ENCODE measurements at regions not wholly inside any gene's neighbourhood (a gene's known extent, or its start where the extent isn't known, plus 50 kb on each side); places are given as distances from the start of the nearest gene placed in this dataset.
"Not testable (repeated sequence)": the region's sequence is repeated elsewhere in the genome, so short reads cannot be mapped to it uniquely, and the experiment has no call there.

GRCh38 chr1:190837200-190837599 is 359.5 kb upstream of the BRINP3 start:
- not testable (repeated sequence) for DNase-seq

- no peak for DNase-seq
Observed at GRCh38 chr1:190837888-190838287, 360.2 kb upstream of the BRINP3 start.

GRCh38 chr1:190847166-190847565 is 369.5 kb upstream of the BRINP3 start:
- DNase-seq: no peak

GRCh38 chr1:190849346-190849745 is 371.7 kb upstream of the BRINP3 start:
- no peak for DNase-seq

GRCh38 chr1:190852611-190853010 is 374.9 kb upstream of the BRINP3 start:
- no peak for DNase-seq

- no peak for DNase-seq
Observed at GRCh38 chr1:190858140-190858539, 380.5 kb upstream of the BRINP3 start.

- no peak for DNase-seq
Observed at GRCh38 chr1:190864013-190864641, 386.5 kb upstream of the BRINP3 start.

GRCh38 chr1:190880352-190880751 is 402.7 kb upstream of the BRINP3 start:
- no peak for DNase-seq

GRCh38 chr1:190881064-190881463 is 403.4 kb upstream of the BRINP3 start:
- no peak for DNase-seq

GRCh38 chr1:190897233-190897632 is 419.6 kb upstream of the BRINP3 start:
- no peak for DNase-seq

GRCh38 chr1:190904091-190904695 is 426.5 kb upstream of the BRINP3 start:
- DNase-seq: no peak

GRCh38 chr1:190906206-190906725 is 428.6 kb upstream of the BRINP3 start:
- DNase-seq: no peak

GRCh38 chr1:190908246-190908645 is 430.6 kb upstream of the BRINP3 start:
- DNase-seq: no peak

- DNase-seq: no peak
Observed at GRCh38 chr1:190908691-190909090, 431.0 kb upstream of the BRINP3 start.

GRCh38 chr1:190935925-190936324 is 458.3 kb upstream of the BRINP3 start:
- DNase-seq: no peak

- DNase-seq: no peak
Observed at GRCh38 chr1:190936337-190936736, 458.7 kb upstream of the BRINP3 start.

GRCh38 chr1:190940951-190941350 is 463.3 kb upstream of the BRINP3 start:
- no peak for DNase-seq

GRCh38 chr1:190942475-190942874 is 464.8 kb upstream of the BRINP3 start:
- DNase-seq: no peak

GRCh38 chr1:190943722-190944121 is 466.1 kb upstream of the BRINP3 start:
- not testable (repeated sequence) for DNase-seq

GRCh38 chr1:190949939-190950338 is 472.3 kb upstream of the BRINP3 start:
- no peak for DNase-seq

GRCh38 chr1:190957565-190957964 is 479.9 kb upstream of the BRINP3 start:
- DNase-seq: no peak

- DNase-seq: no peak
Observed at GRCh38 chr1:190963321-190963720, 485.7 kb upstream of the BRINP3 start.

GRCh38 chr1:190975827-190976226 is 498.2 kb upstream of the BRINP3 start:
- DNase-seq: no peak

- no peak for DNase-seq
Observed at GRCh38 chr1:191002768-191003167, 525.1 kb upstream of the BRINP3 start.
